DOHH2 (cell line): ENCODE measurements at regions not wholly inside any gene's neighbourhood (a gene's known extent, or its start where the extent isn't known, plus 50 kb on each side); places are given as distances from the start of the nearest gene placed in this dataset.

Source experiments
- H3F3A ChIP-seq: fragments of 200-600 bp; sonication (generic), shearing (Covaris generic); 2 replicates; pipeline ENCODE4 v1.6.0; 2016; ENCODE audit warnings: antibody characterized with exemption, mild to moderate bottlenecking; ENCODE audit not compliant: control insufficient read depth, insufficient read depth
- H3K27ac ChIP-seq: fragments of 200-600 bp; sonication (generic); 2 replicates; pipeline ENCODE4 v1.5.1; 2014; ENCODE audit warnings: low read depth, mild to moderate bottlenecking, low read length, moderate library complexity
- H3K27me3 ChIP-seq: fragments of 200-600 bp; sonication (generic); 2 replicates; pipeline ENCODE4 v1.6.1; 2014; ENCODE audit warnings: mild to moderate bottlenecking, low read length, mixed read lengths; ENCODE audit not compliant: control insufficient read depth
- H3K36me3 ChIP-seq: fragments of 200-600 bp; sonication (generic); 2 replicates; pipeline ENCODE4 v1.6.1; 2014; ENCODE audit warnings: mild to moderate bottlenecking, low read length, moderate library complexity, mixed read lengths; ENCODE audit not compliant: control insufficient read depth
- H3K4me1 ChIP-seq: fragments of 200-600 bp; sonication (generic); 2 replicates; pipeline ENCODE4 v1.6.1; 2014; ENCODE audit warnings: mild to moderate bottlenecking, low read length, mixed read lengths; ENCODE audit not compliant: control insufficient read depth
- H3K4me2 ChIP-seq: fragments of 200-600 bp; sonication (generic); 2 replicates; pipeline ENCODE4 v1.6.0; 2014; ENCODE audit warnings: mild to moderate bottlenecking, low read length, moderate library complexity
- H3K4me3 ChIP-seq: fragments of 200-600 bp; sonication (generic); 2 replicates; pipeline ENCODE4 v1.5.1; 2014; ENCODE audit warnings: mild to moderate bottlenecking, low read length, mixed read lengths
- H3K79me2 ChIP-seq: fragments of 200-600 bp; sonication (generic); 2 replicates; pipeline ENCODE4 v1.6.1; 2014; ENCODE audit warnings: mild to moderate bottlenecking, low read length, mixed read lengths; ENCODE audit not compliant: control insufficient read depth
- H3K9me2 ChIP-seq: fragments of 200-600 bp; sonication (generic); replicated peaks from 2 replicates; pipeline ENCODE4 v1.6.1; 2014; ENCODE audit warnings: mild to moderate bottlenecking, low read length, mixed read lengths; ENCODE audit not compliant: control insufficient read depth
- H3K9me3 ChIP-seq: fragments of 200-600 bp; sonication (generic); 2 replicates; pipeline ENCODE4 v1.6.1; 2014; ENCODE audit warnings: antibody characterized with exemption, low read length, mixed read lengths; ENCODE audit not compliant: control insufficient read depth, insufficient read depth
- H4K20me1 ChIP-seq: fragments of 200-600 bp; sonication (generic); 2 replicates; pipeline ENCODE4 v1.6.0; 2014; ENCODE audit warnings: low read depth, mild to moderate bottlenecking, antibody characterized with exemption, low read length, moderate library complexity; ENCODE audit not compliant: control insufficient read depth, insufficient read depth
- CTCF ChIP-seq: fragments of 200-600 bp; sonication (generic); IDR thresholded peaks from one replicate; pipeline ENCODE4 v1.5.1; 2014; ENCODE audit warnings: antibody characterized with exemption, mild to moderate bottlenecking, low read depth, low read length; ENCODE audit not compliant: poor library complexity, severe bottlenecking
- EZH2phosphoT487 ChIP-seq: fragments of 200-600 bp; sonication (generic); IDR thresholded peaks from 2 replicates; pipeline ENCODE4 v1.6.1; 2017; ENCODE audit warnings: borderline replicate concordance, mild to moderate bottlenecking, antibody characterized with exemption, low read length, moderate library complexity, mixed read lengths

GRCh38 chr5:3157214-3157613, 405.7 kb upstream of the IRX2 start:
- Histone ChIP-seq H3K27me3 (no peaks in the 10 kb centered on the region), H4K20me1 (no peaks in the 10 kb centered on the region), H3K4me2 (no peak overlapping the region), H3K27ac (no peak overlapping the region), H3K9me3 (peaks cover 9% of the 10 kb centered on the region; the same call in 1 of the 2 replicates), H3K4me3 (no peak overlapping the region), H3K4me1 (no peaks in the 10 kb centered on the region), H3K36me3 (no peaks in the 10 kb centered on the region), H3K79me2 (no peaks in the 10 kb centered on the region), H3F3A (no peaks in the 10 kb centered on the region), H3K9me2 (no peaks in the 10 kb centered on the region)
- no peak for TF ChIP-seq EZH2phosphoT487
- TF ChIP-seq CTCF = no peak

- Histone ChIP-seq H3K27me3 (no peaks in the 10 kb centered on the region), H3K27ac (no peak overlapping the region), H4K20me1 (no peaks in the 10 kb centered on the region), H3K4me2 (no peak overlapping the region), H3K4me1 (no peaks in the 10 kb centered on the region), H3K9me2 (no peaks in the 10 kb centered on the region), H3K4me3 (no peak overlapping the region), H3K79me2 (no peaks in the 10 kb centered on the region), H3K9me3 (peaks cover 9% of the 10 kb centered on the region; the same call in 1 of the 2 replicates), H3K36me3 (no peaks in the 10 kb centered on the region), H3F3A (no peaks in the 10 kb centered on the region)
- TF ChIP-seq CTCF (no peak), EZH2phosphoT487 (no peak)
Observed at GRCh38 chr5:3155717-3156116, 404.2 kb upstream of the IRX2 start.

- H3K27me3 ChIP-seq = no peaks in the 10 kb centered on the region
- no peaks in the 10 kb centered on the region for H3F3A ChIP-seq
- no peaks in the 10 kb centered on the region for H3K9me2 ChIP-seq
- no peak overlapping the region for H3K4me3 ChIP-seq
- TF ChIP-seq CTCF (no peak), EZH2phosphoT487 (no peak)
- H4K20me1 ChIP-seq = no peaks in the 10 kb centered on the region
- H3K27ac ChIP-seq = no peak overlapping the region
- H3K4me1 ChIP-seq = no peaks in the 10 kb centered on the region
- H3K79me2 ChIP-seq = no peaks in the 10 kb centered on the region
- H3K36me3 ChIP-seq = no peaks in the 10 kb centered on the region
- H3K9me3 ChIP-seq = peaks cover 9% of the 10 kb centered on the region; the same call in 1 of the 2 replicates
- H3K4me2 ChIP-seq = no peak overlapping the region
Observed at GRCh38 chr5:3155046-3155445, 403.6 kb upstream of the IRX2 start.
